Liver (tissue), 3 donors: ENCODE measurements at regions not wholly inside any gene's neighbourhood (a gene's known extent, or its start where the extent isn't known, plus 50 kb on each side); places are given as distances from the start of the nearest gene placed in this dataset.

ENCODE experiments used
- CTCF ChIP-seq: fragments of 150-350 bp; IDR thresholded peaks from 2 replicates; pipeline ENCODE4 v1.5.1; 2017; ENCODE audit warnings: improper control_type of control experiment, low read depth, low read length; ENCODE audit not compliant: missing input control
- FOXA1 ChIP-seq: IDR thresholded peaks from 2 replicates; pipeline ENCODE4 v1.6.1; 2016; ENCODE audit warnings: antibody characterized with exemption
- JUND ChIP-seq, 2 donors: IDR thresholded peaks; 2 replicates each; pipeline ENCODE4 v1.6.1; 2016; ENCODE audit warnings: antibody characterized with exemption in 2 of 2
- MAX ChIP-seq: IDR thresholded peaks from 2 replicates; pipeline ENCODE4 v1.6.1; 2016; ENCODE audit warnings: antibody characterized with exemption
- NR2F2 ChIP-seq: IDR thresholded peaks from 2 replicates; pipeline ENCODE4 v1.6.1; 2016; ENCODE audit warnings: antibody characterized with exemption
- RAD21 ChIP-seq, 2 donors: IDR thresholded peaks; 2 replicates each; pipeline ENCODE4 v1.6.1; 2016; ENCODE audit warnings: antibody characterized with exemption in 2 of 2, mild to moderate bottlenecking in 2 of 2
- SP1 ChIP-seq: IDR thresholded peaks from 2 replicates; pipeline ENCODE4 v1.6.1; 2018; ENCODE audit warnings: antibody characterized with exemption, mild to moderate bottlenecking
- TAF1 ChIP-seq: conservative IDR thresholded peaks from 2 replicates; pipeline ENCODE4 v1.6.1; 2016; ENCODE audit warnings: antibody characterized with exemption, mild to moderate bottlenecking
- YY1 ChIP-seq: IDR thresholded peaks from 2 replicates; pipeline ENCODE4 v1.6.1; 2016; ENCODE audit warnings: antibody characterized with exemption, mild to moderate bottlenecking
- donor health status: healthy.
- donor health status: healthy.

DNA sequence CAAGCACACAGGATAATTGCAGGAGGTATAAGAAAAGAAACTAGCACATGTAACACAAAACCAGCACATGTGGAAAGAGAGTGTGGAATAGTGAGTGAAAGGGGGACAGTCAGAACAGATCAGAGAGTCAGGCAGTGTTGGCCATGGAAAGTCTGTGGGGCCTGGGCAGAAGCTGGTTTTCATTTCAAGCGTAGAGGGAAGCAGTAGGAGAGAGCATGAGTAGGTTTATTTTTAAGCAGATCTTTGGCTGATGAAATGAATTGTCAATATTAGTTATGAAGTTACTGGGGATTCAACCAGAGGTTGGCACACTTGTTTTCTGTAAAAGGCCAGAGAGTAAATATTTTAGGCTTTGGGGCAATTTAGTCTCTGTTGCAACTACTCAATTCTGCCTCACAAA, 283.1 kb downstream of the SMARCA2 start:
- TF ChIP-seq CTCF (no peak), TAF1 (no peak), RAD21 (IDR thresholded peaks at IDR 0.05) (no peak), NR2F2 (no peak), JUND (IDR thresholded peaks at IDR 0.05) (no peak), MAX (no peak), SP1 (no peak), FOXA1 (no peak), YY1 (no peak)
